Esophagus squamous epithelium (tissue), 4 donors: ENCODE measurements at regions not wholly inside any gene's neighbourhood (a gene's known extent, or its start where the extent isn't known, plus 50 kb on each side); places are given as distances from the start of the nearest gene placed in this dataset.

Source experiments
- CTCF ChIP-seq, 6 experiments: fragments of 450-650 bp in 4 of 6; fragments of 200-600 bp in 2 of 6; sonication (generic) in 2 of 6; IDR thresholded peaks; one replicate each; pipeline ENCODE4 v1.5.1; 2016 to 2019; ENCODE audit warnings: antibody characterized with exemption in 6 of 6, mild to moderate bottlenecking in 4 of 6, moderate library complexity in 4 of 6
- POLR2A ChIP-seq, 4 donors: fragments of 450-650 bp; IDR thresholded peaks; one replicate each; pipeline ENCODE4 v1.6.1; 2017; ENCODE audit warnings: antibody characterized with exemption in 4 of 4, mild to moderate bottlenecking in 4 of 4, moderate library complexity in 3 of 4

GRCh38 chr6:4394786-4395185 lies 259.4 kb upstream of the ECI2 start:
- TF ChIP-seq POLR2A (IDR thresholded peaks at IDR 0.05) = no peak
- no peak for TF ChIP-seq CTCF (IDR thresholded peaks at IDR 0.05)
